Cerebellar nuclear complex (tissue), 1 donor: ENCODE measurements at regions not wholly inside any gene's neighbourhood (a gene's known extent, or its start where the extent isn't known, plus 50 kb on each side); places are given as distances from the start of the nearest gene placed in this dataset.
"Not testable (repeated sequence)": the region's sequence is repeated elsewhere in the genome, so short reads cannot be mapped to it uniquely, and the experiment has no call there.

Experiments used
- DNase-seq, 2 experiments: peaks; one replicate each; lab custom pipeline; 2025; lab: John Stamatoyannopoulos, UW

- no peak for DNase-seq
Observed at GRCh38 chr2:58768715-58769080, 527.6 kb upstream of the FANCL start.

DNA sequence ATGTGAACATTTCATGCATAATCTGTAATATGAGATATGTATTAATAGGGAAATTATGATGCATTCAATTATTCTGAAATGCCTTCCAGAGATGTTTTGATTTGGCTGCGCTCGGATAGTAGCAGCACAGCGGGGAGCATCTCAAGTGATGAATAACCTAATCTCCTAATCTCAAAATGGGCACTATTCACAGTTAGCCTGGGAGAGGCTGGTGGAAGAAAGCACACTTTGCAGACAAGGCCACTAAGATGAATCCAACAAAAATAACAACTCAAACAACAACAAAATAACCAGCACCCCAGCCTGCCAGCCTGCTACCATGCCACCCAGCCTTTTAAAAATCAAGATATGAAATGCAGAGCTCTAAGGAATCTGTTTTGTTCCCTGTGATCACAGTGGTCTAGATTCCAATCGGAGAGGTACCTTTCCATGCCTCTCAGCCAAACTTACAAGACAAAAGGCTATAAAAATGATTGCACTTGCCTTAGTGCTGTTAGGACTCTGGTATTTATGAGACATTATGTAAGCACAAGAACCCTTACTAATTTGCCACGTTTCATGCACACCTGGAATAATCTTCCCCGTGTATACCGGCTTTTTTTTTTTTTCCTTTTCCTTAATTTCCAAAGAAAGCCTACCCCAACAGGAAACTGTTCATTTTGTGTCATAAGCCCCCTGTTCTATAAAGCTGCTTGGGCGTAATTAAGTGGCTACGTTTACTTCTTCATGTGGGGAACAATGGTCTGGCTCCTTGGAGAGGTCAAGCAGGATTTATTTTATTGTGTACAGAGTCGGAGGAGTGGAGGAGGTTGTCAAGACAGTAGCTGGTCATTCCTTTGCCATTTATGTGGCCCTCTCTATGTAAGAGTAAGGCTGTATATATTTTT lies 526.9 kb upstream of the FANCL start:
- no peak for DNase-seq

- no peak for DNase-seq
Observed at GRCh38 chr2:58764338-58765104, 523.4 kb upstream of the FANCL start.

DNA sequence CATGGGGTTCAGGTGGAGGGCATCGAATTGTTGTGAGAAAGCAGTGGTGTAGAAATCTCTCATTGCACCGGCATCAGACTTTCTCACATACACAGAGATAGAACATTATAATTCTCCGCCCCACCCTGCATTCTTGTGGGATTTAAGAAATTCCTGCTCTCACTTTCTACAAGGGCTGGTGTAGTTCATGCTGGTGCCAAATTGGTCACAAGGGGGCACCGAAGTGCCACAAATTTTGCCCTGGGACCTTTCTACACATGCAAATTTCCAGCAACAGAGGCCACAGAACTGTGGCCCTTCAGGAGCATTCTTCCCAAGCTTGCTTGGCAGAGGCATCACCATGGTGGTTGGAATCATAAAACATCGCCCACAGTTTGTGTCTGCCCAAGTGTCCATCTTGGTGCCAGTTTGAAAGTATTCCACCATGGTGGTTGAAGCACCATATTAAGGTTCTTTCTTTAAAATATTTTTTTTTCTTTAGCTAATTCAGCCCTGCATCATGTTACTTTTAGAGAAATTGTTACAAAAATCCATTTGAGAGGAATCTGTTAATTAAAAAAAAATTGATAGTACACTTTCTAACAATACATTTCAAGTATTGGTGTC lies 521.2 kb upstream of the FANCL start:
- DNase-seq: no peak

- DNase-seq: no peak
Observed at GRCh38 chr2:58757971-58758370, 516.8 kb upstream of the FANCL start.

DNA sequence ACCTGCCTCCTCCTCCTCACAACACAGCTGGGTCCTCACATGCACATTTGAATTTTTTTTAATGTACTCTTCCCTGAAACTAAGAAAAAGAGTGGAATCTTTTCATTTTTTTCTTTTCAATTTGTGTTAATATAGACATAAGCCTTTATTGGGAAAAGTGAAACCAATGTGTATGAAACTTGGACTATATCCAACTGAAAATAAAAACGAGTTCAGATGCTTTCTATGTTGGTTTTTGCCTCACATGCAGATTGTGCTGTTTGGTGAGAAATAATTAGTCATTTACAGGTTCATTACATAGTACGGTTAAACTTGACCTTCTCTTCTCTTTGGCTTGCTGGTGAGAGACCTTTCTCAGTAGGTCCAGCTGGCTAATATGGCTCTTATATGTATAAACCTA lies 515.2 kb upstream of the FANCL start:
- no peak for DNase-seq

- not testable (repeated sequence) for DNase-seq
Observed at GRCh38 chr2:58752507-58752906, 511.4 kb upstream of the FANCL start.

DNA sequence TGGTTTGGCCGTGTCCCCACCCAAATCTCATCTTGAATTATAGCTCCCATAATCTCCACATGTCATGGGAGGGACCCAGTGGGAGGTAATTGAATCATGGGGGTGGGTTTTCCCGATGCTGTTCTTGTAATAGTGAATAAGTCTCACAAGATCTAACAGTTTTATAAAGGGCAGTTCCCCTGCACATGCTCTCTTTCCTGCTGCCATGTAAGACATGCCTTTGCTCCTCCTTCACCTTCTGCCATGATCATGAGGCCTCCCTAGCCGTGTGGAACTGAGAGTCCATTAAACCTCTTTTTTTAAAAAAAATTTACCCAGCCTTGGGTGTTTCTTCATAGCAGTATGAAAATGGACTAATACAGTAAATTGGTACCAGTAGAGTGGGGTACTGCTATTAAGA lies 510.6 kb upstream of the FANCL start:
- DNase-seq: not testable (repeated sequence)

- DNase-seq: no peak
Observed at GRCh38 chr2:58749041-58749440, 507.9 kb upstream of the FANCL start.

DNA sequence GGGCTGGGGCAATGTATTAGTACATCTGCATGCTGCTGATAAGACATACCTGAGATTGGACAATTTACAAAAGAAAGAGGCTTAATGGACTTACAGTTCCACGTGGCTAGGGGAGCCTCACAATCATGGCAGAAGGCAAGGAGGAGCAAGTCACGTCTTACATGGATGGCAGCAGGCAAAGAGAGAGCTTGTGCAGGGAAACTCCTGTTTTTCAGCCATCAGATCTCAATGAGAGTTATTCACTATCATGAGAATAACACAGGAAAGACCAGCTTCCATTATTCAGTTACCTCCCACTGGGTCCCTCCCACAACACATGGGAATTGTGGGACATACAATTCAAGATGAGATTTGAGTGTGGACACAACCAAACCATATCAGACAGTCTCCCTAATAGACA lies 504.2 kb upstream of the FANCL start:
- DNase-seq: not testable (repeated sequence)

GRCh38 chr2:58740426-58740825 lies 499.3 kb upstream of the FANCL start:
- DNase-seq: no peak

- no peak for DNase-seq
Observed at GRCh38 chr2:58739033-58739432, 497.9 kb upstream of the FANCL start.

DNA sequence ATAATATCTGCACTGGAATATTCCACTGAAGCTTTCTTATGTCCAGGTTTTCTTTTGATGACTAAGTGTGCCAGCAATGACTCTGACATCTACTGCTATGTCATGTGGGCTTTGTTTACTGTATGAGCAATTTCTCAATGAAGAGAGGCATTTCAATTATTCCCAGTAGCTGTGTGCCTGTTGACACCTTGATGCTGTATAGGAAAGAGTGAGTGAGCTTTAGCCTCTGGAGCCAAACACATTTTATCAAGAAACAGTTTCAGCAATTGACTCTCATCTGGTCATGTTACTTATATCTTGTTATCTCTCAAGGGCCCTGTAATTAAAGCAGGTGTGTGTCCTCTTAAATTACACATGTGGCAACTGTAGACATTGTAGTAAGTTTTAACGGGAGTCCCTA lies 493.2 kb upstream of the FANCL start:
- DNase-seq: no peak

GRCh38 chr2:58732999-58733398 lies 491.9 kb upstream of the FANCL start:
- DNase-seq: no peak

- no peak for DNase-seq
Observed at GRCh38 chr2:58731488-58731869, 490.4 kb upstream of the FANCL start.

DNA sequence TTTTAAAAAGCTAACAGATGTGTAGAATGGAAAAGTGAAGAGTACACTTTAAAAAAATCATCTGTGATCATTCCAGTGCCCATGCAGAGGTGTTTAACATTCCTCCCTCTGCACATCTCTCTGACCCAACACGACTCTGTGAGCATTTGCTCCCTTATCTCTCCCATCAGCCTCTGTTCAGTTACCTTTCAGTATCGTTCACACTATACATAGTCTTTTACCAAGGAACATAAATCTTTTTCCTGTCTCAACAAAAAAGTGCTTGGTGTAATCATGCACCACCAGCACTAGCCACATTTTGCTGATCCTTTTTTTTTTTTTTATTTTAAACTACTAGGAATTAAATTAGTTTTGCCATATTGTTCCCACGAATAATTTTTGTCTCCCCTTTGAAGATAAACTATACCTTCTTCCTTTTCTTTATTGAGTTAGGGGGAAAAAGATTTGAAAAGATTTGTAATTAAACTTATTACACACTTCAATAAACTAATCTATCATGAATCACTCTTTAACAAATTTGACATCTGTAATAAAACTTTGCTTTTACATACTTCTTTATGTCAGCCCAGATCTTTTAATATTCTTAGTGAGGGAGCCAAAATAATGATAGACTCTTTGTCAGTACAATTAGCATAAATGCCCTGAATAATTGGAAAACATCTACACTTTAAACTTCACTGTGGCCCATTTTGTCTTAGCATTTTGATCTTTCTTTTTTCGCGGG lies 489.8 kb upstream of the FANCL start:
- no peak for DNase-seq

DNA sequence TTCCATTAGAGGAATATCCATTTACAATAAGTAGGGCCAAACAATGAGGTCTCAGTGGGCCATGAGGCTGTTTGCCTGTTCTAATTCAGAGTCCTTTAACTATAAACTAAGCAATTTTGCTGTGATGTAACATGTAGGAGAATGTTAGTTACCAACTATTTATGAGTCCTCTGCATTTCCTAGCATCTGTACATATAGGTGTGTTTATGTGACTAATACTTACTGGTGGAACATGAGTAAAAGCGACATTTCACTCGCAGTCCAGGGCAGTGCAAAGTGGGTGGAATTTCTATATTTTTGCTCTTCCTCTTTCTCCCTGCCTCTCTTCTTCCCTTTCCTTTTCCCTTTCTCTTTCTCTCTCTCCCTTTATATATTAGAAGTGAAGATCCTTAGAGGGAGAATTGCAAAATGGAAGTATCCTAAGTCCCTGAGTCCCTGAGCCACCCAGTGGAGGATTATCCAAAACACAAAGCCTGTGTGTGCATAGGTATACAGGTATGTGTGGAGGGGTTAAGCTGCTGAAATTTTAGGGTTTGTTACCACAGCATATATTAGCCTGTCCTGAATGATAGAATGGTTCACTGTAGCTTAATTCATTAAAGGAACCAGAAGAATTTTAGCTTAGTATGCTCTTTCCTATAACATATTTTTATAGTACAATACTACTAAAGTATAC lies 487.0 kb upstream of the FANCL start:
- no peak for DNase-seq

DNA sequence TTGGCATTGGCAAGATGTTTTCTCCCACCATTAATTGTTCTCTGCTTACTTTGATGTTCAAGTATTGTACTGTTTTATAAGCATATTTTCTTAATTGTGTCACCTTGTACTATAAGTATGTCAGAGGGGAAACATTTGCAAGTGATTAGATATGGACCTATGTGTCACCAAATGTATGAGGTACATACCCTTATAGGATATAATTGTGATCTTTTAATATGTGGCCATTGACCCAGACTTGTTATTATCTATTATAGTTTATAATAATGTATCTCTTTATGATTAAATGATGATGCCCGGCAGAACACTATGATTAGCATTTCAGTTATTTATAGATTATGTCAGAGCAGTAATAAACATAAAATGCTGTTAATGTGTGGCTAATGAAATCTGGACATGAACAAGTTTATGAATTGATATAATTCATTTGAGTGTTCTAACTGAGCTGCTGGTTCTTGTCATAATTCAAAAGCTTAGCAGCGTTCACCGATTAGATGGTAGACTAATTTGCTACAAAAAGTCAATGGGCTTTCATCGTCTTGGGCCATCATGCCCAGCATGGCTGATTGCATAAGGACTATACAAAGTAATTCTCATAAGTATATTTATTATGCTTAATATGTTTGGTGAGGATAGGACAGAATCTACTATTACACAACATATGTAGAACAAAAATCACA lies 480.9 kb upstream of the FANCL start:
- DNase-seq: no peak

DNA sequence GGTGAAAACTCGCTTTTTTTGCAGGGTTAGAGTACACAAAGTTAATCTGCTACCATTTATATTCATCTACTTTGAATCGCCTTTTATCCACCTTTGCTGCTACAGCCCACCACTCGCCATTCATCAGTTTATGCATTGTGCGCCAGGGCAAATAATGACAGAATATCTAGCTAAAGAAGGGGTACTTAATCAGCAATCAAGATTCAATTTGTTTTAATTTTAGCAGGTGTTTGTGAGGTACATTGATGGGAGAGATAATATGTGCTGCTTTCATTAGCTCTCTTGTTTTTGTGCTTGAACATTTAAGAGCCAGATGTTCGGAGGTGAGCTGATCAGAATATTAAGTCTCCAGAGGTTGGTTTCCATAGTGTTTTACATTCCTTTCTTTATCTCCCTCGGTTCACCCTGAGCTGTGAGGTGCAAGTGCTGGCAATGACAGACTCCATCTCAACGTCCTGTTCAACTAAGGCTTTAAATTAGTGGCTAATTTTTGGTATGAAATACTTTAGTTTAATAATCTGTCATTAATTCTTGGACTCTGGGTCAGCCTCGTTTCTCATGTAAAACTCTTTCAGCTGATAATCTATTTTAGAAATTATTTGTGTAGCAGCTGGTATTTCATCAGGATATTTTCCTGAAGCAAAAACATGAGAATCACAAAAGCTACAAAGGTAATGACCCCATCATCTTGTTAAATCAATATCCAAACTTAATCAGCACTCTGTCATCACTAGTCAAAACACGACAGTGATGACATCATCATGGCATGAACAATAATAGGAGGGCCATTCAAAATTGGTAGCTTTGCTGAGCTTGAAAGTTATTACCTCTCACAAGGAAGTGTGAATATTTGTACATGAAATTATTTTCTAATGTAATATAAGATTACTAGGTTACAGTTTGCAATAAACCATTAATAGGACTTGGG lies 479.9 kb upstream of the FANCL start:
- DNase-seq: no peak
